Superior temporal gyrus (tissue), 1 donor: ENCODE measurements at regions not wholly inside any gene's neighbourhood (a gene's known extent, or its start where the extent isn't known, plus 50 kb on each side); places are given as distances from the start of the nearest gene placed in this dataset.

Experiments
- DNase-seq: peaks from one replicate; pipeline ENCODE4 v3.0.0-alpha.2; 2016; ENCODE audit errors: extremely low spot score

- no peak for DNase-seq
These were observed 120.0 kb downstream of the BEGAIN start for GRCh38 chr14:100467046-100467750.

DNA sequence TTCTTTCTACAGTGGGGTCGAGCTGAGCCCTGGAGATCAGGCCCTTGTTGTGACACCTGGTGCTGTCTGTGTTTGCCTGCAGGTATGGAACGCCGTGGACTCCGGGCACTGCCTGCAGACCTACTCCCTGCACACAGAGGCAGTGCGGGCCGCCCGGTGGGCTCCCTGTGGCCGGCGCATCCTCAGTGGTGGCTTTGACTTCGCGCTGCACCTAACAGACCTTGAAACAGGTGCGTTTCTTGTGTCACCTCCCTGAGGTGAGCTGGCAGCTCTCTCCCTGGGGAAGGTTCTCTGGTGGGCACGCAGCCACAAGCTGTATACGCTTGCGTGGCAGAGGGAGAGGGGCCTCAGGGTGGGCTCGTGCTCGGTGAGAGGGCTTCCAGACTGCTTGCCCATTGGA, 119.3 kb downstream of the BEGAIN start:
- DNase-seq, result no peak

GRCh38 chr14:100468557-100468956, 118.7 kb downstream of the BEGAIN start:
- no peak for DNase-seq

GRCh38 chr14:100469632-100470522, 117.3 kb downstream of the BEGAIN start:
- DNase-seq, result no peak

DNA sequence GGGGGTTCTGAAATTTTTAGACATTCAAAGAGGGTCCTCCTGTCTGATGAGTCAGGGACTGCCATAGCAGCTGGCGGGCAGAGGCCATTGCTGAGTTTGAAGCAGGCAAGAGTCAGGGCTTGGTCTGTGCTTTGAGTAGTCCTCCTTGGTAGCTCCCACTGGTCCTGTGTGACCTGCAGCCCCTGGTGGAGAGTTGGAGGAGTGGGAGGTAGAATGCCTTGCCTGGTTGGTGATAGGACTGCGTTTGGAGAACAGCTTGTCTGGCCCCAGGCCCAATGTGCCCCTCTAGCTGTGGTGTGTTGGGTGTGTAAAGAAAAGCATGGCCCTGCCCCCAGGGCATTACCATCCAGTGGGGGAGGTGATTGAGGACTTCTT, 116.7 kb downstream of the BEGAIN start:
- no peak for DNase-seq

DNA sequence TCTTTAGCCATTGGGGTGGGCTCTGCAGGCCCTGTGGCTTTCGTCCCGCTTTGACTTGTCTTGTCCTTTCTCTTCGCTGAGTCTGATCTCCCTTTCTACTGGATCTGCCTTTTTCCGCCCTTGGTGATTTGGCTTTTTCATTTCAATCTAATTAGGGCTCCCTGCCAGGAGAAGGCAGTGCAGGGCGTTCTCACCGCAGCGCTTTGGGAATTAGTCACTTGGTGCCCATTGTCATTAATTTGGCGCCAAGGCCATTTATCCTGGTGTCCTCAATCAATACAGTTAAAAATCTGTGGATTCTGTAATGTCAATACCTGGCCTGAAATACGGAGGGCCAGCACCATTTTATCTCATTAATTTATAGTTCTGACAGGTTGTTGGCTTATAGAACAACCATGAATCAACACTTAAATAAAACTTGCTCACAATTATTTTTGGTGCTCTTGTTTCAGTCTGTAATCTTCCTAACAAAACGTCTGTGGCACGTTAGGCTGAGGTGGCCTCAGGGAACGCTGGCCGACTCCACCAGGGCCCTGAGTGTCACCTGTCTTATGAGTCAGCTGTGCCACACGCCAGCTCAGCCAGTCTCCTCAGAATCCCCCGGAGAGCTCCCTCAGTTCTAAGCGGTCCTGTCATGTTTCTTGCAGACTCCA, 115.7 kb downstream of the BEGAIN start:
- DNase-seq, result no peak

DNA sequence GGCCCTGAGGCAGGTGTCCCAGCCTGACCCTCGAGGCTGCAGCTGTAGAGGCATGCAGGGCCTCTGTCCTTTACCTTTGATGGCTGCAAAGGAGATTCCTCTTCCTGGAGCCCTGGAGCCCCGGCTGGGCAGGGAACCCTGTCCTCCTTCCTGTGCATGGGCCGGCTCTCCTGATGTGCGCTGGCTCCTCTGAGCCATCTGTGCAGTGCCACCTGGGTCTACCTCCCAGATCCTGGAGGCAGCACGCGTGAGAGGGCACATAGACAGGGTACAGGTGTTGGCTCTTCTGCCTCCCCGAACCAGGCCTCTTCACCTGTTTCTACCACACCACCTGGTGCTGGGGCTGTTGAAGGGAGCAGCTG, 115.1 kb downstream of the BEGAIN start:
- no peak for DNase-seq

DNA sequence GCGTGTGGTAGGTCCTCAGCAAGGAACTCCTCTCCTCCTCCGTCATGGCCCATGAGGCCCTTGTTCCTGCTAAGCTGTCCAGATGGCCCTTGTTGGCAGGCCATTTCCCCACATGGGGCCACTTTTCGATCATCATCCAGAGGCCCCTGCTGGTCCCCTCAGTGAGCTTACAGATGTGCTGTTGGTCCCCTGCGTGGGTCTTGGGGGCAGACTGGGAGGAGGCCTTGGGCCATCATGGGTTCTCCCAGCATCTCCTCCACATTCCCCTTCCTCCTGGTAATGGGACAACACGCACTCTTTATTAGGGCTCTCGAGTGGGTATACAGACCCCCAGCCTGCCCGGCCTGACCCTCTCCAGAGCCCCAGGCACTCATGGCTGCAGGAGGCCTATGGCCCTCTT, 114.7 kb downstream of the BEGAIN start:
- DNase-seq, result no peak

GRCh38 chr14:100473249-100473648, 114.0 kb downstream of the BEGAIN start:
- DNase-seq, result no peak

- DNase-seq, result no peak
These were observed 113.0 kb downstream of the BEGAIN start for GRCh38 chr14:100474196-100474595.

DNA sequence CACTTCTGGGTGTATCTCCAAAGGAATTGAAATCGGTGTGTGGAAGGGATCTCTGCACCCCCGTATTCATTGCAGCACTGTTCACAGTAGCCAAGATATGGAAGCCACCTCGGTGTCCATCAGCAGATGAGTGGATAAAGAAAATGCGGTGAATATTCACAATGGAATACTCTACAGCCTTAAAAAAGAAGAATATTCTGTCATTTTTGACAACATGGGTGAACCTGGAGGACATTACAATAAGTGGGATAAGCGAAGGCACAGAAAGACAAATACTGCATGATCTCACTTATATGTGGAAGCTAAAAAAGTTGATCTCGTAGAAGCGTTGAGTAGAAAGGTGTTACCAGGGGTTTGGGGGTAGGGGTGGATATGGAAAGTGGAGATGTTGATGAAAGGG, 111.9 kb downstream of the BEGAIN start:
- DNase-seq, result no peak

DNA sequence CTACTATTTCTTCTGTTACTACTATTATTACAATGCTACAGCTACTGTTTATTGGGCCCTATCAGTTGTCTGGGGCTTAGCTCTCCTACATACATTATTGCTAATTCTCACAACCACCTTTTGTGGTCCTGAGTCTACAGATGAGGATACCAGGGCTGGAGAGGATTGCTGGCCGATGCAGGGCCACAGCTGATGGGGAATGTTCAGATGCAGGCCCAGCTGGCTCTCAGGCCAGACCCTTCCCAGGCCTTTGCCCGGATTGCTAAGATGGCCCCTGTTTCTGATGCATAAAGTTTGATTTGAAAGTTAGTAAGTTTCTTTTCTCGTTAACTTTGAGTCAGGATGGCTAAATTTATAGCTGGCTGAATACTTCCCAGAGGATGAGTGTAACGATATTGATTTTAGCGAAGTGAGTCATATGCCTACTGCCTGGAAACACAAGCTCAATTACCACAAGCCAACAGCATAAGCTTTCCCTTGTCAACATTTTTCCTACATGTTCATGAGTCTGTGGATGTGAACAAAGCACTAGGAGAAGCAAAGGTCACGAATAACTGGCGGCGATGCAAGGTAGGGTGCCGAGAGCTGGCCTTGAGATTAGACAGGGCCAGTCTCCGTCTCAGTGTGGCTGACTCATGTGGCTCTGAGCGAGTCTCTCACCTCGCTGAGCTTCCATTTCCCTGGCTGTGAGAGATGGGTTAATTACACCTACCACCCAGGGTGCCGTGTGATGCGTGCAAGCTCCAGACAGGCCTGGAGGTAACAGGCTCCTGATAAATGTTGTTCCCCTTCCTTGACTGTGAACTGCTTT, 111.0 kb downstream of the BEGAIN start:
- DNase-seq, result no peak

GRCh38 chr14:100484531-100485267, 102.5 kb downstream of the BEGAIN start:
- no peak for DNase-seq

DNA sequence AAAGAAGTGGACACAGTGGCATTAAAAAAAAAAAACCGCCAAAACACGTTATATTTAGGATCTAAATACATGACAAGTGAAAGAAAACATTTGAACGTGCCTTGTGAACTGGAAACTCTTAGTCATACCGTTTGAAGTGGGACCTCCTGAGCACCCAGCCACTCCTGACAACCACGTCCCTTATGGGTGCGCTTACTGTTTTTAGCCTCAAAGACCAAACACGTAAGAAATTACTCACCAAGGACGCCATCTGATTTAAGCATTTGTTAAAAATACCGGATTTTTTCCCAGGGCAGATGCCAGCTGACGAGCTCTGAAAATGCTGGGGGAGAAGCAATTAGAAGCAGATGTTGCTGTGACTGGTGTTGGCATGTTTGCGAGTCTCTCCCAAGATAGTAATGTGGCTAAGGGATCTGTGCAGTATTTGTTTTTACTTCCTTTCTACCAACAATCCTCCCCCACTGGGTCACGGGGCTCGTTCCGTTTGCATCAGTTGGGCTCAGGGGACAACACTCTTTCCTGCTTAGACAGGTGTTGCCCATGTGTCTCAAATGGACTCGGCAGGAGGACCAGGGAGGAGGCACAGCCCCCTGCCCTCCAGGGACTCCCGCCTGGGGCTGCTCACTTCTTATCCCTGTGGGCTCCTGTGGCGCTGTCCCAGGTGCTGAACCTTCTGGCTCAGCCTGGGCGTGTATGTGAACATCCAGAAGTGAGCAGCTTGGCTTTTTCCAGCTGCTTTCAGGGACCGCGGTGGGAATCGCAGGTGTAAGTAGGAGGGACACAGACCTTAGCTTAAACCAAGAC, 101.0 kb downstream of the BEGAIN start:
- peak; percentile 57 for DNase-seq
